ENCODE measurements at regions not wholly inside any gene's neighbourhood (a gene's known extent, or its start where the extent isn't known, plus 50 kb on each side); places are given as distances from the start of the nearest gene placed in this dataset.
A peak's percentile ranks its signal among the peaks of the same experiment; 100 is the strongest.

- DNase-seq (ENCODE audit: low read depth, low spot score): no peak
- H3K4me3 Mint-ChIP-seq: no peak overlapping the region
These were observed 136.5 kb downstream of the TRIM29 start for GRCh38 chr11:120001178-120002090.

GRCh38 chr11:119999220-119999619 is 138.7 kb downstream of the TRIM29 start:
- DNase-seq (ENCODE audit: low read depth, low spot score): no peak
- Mint-ChIP-seq H3K4me1 (peaks cover 23% of the 10 kb centered on the region), H3K27ac (ENCODE audit: unreplicated experiment) (no peak overlapping the region), H3K4me3 (no peak overlapping the region), H3K27me3 (ENCODE audit: low read depth) (peaks cover 8% of the 10 kb centered on the region), H3K36me3 (ENCODE audit: low read depth) (no peaks in the 10 kb centered on the region), H3K9me3 (peaks cover 6% of the 10 kb centered on the region)
- TF ChIP-seq CTCF (conservative IDR thresholded peaks at IDR 0.05): peak; percentile 30

More at GRCh38 chr11:120001178-120002090, 136.5 kb downstream of the TRIM29 start:
- Mint-ChIP-seq H3K27me3 (ENCODE audit: low read depth) (peaks cover 8% of the 10 kb centered on the region), H3K27ac (ENCODE audit: unreplicated experiment) (no peak overlapping the region), H3K36me3 (ENCODE audit: low read depth) (no peaks in the 10 kb centered on the region), H3K4me1 (peaks cover 23% of the 10 kb centered on the region), H3K9me3 (peaks cover 6% of the 10 kb centered on the region)
- TF ChIP-seq CTCF (conservative IDR thresholded peaks at IDR 0.05): no peak

GRCh38 chr11:119996556-119996955 is 141.4 kb downstream of the TRIM29 start:
- no peak for DNase-seq (ENCODE audit: low read depth, low spot score)
- Mint-ChIP-seq H3K27ac (ENCODE audit: unreplicated experiment) (no peak overlapping the region), H3K36me3 (ENCODE audit: low read depth) (no peaks in the 10 kb centered on the region), H3K27me3 (ENCODE audit: low read depth) (no peaks in the 10 kb centered on the region), H3K4me3 (no peak overlapping the region), H3K9me3 (peaks cover 6% of the 10 kb centered on the region), H3K4me1 (peaks cover 13% of the 10 kb centered on the region)
- TF ChIP-seq CTCF (conservative IDR thresholded peaks at IDR 0.05): no peak

GRCh38 chr11:119995730-119996491 is 142.0 kb downstream of the TRIM29 start:
- Mint-ChIP-seq H3K9me3 (peaks cover 6% of the 10 kb centered on the region), H3K4me1 (peaks cover 8% of the 10 kb centered on the region), H3K27me3 (ENCODE audit: low read depth) (no peaks in the 10 kb centered on the region), H3K4me3 (no peak overlapping the region), H3K36me3 (ENCODE audit: low read depth) (no peaks in the 10 kb centered on the region), H3K27ac (ENCODE audit: unreplicated experiment) (no peak overlapping the region)
- DNase-seq (ENCODE audit: low read depth, low spot score): no peak
- no peak for TF ChIP-seq CTCF (conservative IDR thresholded peaks at IDR 0.05)

GRCh38 chr11:119993722-119994121 is 144.2 kb downstream of the TRIM29 start:
- no peak for DNase-seq (ENCODE audit: low read depth, low spot score)
- no peaks in the 10 kb centered on the region for H3K27me3 Mint-ChIP-seq (ENCODE audit: low read depth)
- no peaks in the 10 kb centered on the region for H3K9me3 Mint-ChIP-seq
- no peak overlapping the region for H3K27ac Mint-ChIP-seq (ENCODE audit: unreplicated experiment)
- peaks cover 3% of the 10 kb centered on the region for H3K4me1 Mint-ChIP-seq
- TF ChIP-seq CTCF (conservative IDR thresholded peaks at IDR 0.05): peak; percentile 14
- no peaks in the 10 kb centered on the region for H3K36me3 Mint-ChIP-seq (ENCODE audit: low read depth)
- H3K4me3 Mint-ChIP-seq: no peak overlapping the region
